K562 (cell line): ENCODE measurements at regions not wholly inside any gene's neighbourhood (a gene's known extent, or its start where the extent isn't known, plus 50 kb on each side); places are given as distances from the start of the nearest gene placed in this dataset.

Source experiments
- BACH1 ChIP-seq: fragments of 200-800 bp; sonication (Bioruptor generic); IDR thresholded peaks from 2 replicates; pipeline ENCODE4 v1.6.1; 2016; ENCODE audit warnings: missing genetic modification characterization, missing compliant biosample characterization
- CTCF ChIP-seq, 3 experiments: IDR thresholded peaks in 2 of 3; conservative IDR thresholded peaks in 1 of 3; 2 replicates each; pipeline ENCODE4 v1.5.1; 2011 to 2012; ENCODE audit warnings: low read length in 3 of 3, mild to moderate bottlenecking in 3 of 3, control low read depth in 2 of 3, improper control_type of control experiment in 1 of 3, inconsistent platforms in 1 of 3, low read depth in 1 of 3, mixed read lengths in 1 of 3, moderate library complexity in 1 of 3; ENCODE audit not compliant: insufficient read depth in 2 of 3
- EP300 ChIP-seq: IDR thresholded peaks from 2 replicates; pipeline ENCODE4 v1.6.1; 2012; ENCODE audit warnings: low read length, improper control_type of control experiment
- EZH2 ChIP-seq: IDR thresholded peaks from 2 replicates; pipeline ENCODE4 v1.6.1; 2012; ENCODE audit warnings: low read depth, mild to moderate bottlenecking, inconsistent platforms, low read length, borderline replicate concordance
- MEF2A ChIP-seq: IDR thresholded peaks from 2 replicates; pipeline ENCODE4 v1.6.1; 2011; ENCODE audit warnings: low read depth, mild to moderate bottlenecking, low read length, moderate library complexity; ENCODE audit not compliant: control insufficient read depth
- POLR2A ChIP-seq: fragments of 450-650 bp; conservative IDR thresholded peaks from 2 replicates; pipeline ENCODE4 v1.6.1; 2016
- SLC30A9 ChIP-seq: fragments of 250-450 bp; sonication (Bioruptor Pico); IDR thresholded peaks from 2 replicates; pipeline ENCODE4 v1.8.0; 2022; ENCODE audit warnings: mild to moderate bottlenecking, moderate library complexity
- ZNF24 ChIP-seq: fragments of 450-650 bp; IDR thresholded peaks from 2 replicates; pipeline ENCODE4 v1.6.1; 2016
- ZNF274 ChIP-seq: IDR thresholded peaks from 2 replicates; pipeline ENCODE4 v1.6.1; 2011; ENCODE audit warnings: low read depth, mild to moderate bottlenecking, low read length, moderate library complexity, borderline replicate concordance

- TF ChIP-seq CTCF (IDR thresholded peaks at IDR 0.05 in 2 of 3, conservative IDR thresholded peaks at IDR 0.05 in 1 of 3; ENCODE audit: insufficient read depth in 2 of 3, low read depth in 1 of 3, low read length in 3 of 3) (no peak), ZNF24 (no peak), MEF2A (no peak), ZNF274 (no peak), EZH2 (no peak), EP300 (no peak), BACH1 (no peak), POLR2A (no peak), SLC30A9 (CRISPR knock-in tag) (no peak)
Measured at GRCh38 chr13:79919091-79919490, 421.8 kb downstream of the SPRY2 start.
